Trophoblast cell (in vitro differentiated cells and primary cell): ENCODE measurements at regions not wholly inside any gene's neighbourhood (a gene's known extent, or its start where the extent isn't known, plus 50 kb on each side); places are given as distances from the start of the nearest gene placed in this dataset.

ENCODE experiments used
- DNase-seq, 2 donors: peaks; one replicate each; pipeline ENCODE4 v3.0.0-alpha.2; 2016
- H2AFZ ChIP-seq: 2 replicates; pipeline ENCODE4 v1.6.1; 2013; ENCODE audit warnings: low read length, moderate library complexity, mild to moderate bottlenecking; ENCODE audit not compliant: insufficient read depth, poor library complexity
- H2AK5ac ChIP-seq: 2 replicates; pipeline ENCODE4 v1.6.1; 2013; ENCODE audit warnings: mild to moderate bottlenecking, low read length
- H2BK120ac ChIP-seq: 2 replicates; pipeline ENCODE4 v1.6.1; 2013; ENCODE audit warnings: low read length, mild to moderate bottlenecking, moderate library complexity; ENCODE audit not compliant: insufficient read depth, poor library complexity
- H2BK12ac ChIP-seq: 2 replicates; pipeline ENCODE4 v1.6.1; 2013; ENCODE audit warnings: mild to moderate bottlenecking, low read length, moderate library complexity
- H2BK5ac ChIP-seq: 2 replicates; pipeline ENCODE4 v1.6.1; 2013; ENCODE audit warnings: low read length, low read depth, moderate library complexity, mild to moderate bottlenecking; ENCODE audit not compliant: poor library complexity
- H3K14ac ChIP-seq: 2 replicates; pipeline ENCODE4 v1.6.1; 2013; ENCODE audit warnings: mild to moderate bottlenecking, low read length
- H3K18ac ChIP-seq: 2 replicates; pipeline ENCODE4 v1.6.1; 2013; ENCODE audit warnings: mild to moderate bottlenecking, low read length
- H3K23ac ChIP-seq: 2 replicates; pipeline ENCODE4 v1.6.1; 2013; ENCODE audit warnings: low read length
- H3K27ac ChIP-seq: 2 replicates; pipeline ENCODE4 v1.5.1; 2013; ENCODE audit warnings: low read depth, mild to moderate bottlenecking, inconsistent platforms, low read length, moderate library complexity
- H3K27me3 ChIP-seq: 2 replicates; pipeline ENCODE4 v1.6.1; 2013; ENCODE audit warnings: inconsistent platforms, mild to moderate bottlenecking, low read length, moderate library complexity; ENCODE audit not compliant: insufficient read depth
- H3K36me3 ChIP-seq, 2 experiments: 1 replicate in 1 of 2; 2 replicates in 1 of 2; pipeline ENCODE4 v1.6.1; 2013; ENCODE audit warnings: low read length in 2 of 2, mild to moderate bottlenecking in 2 of 2, moderate library complexity in 1 of 2; ENCODE audit not compliant: insufficient read depth in 2 of 2, control insufficient read depth in 1 of 2
- H3K4ac ChIP-seq: 2 replicates; pipeline ENCODE4 v1.6.1; 2013; ENCODE audit warnings: low read depth, mild to moderate bottlenecking, low read length, moderate library complexity
- H3K4me1 ChIP-seq, 2 experiments: 1 replicate in 1 of 2; 2 replicates in 1 of 2; pipeline ENCODE4 v1.6.1; 2013; ENCODE audit warnings: low read length in 2 of 2, mild to moderate bottlenecking in 2 of 2, moderate library complexity in 1 of 2; ENCODE audit not compliant: insufficient read depth in 2 of 2, control insufficient read depth in 1 of 2
- H3K4me2 ChIP-seq: 2 replicates; pipeline ENCODE4 v1.6.1; 2013; ENCODE audit warnings: inconsistent platforms, mild to moderate bottlenecking, low read length, moderate library complexity
- H3K4me3 ChIP-seq: 2 replicates; pipeline ENCODE4 v1.5.1; 2013; ENCODE audit warnings: mild to moderate bottlenecking, low read depth, low read length, inconsistent platforms
- H3K79me1 ChIP-seq: one replicate; pipeline ENCODE4 v1.6.1; 2013; ENCODE audit warnings: low read length
- H3K79me2 ChIP-seq: 2 replicates; pipeline ENCODE4 v1.6.1; 2013; ENCODE audit warnings: low read length, mild to moderate bottlenecking; ENCODE audit not compliant: control insufficient read depth, insufficient read depth, poor library complexity
- H3K9ac ChIP-seq: 2 replicates; pipeline ENCODE4 v1.6.1; 2013; ENCODE audit warnings: mild to moderate bottlenecking, low read length
- H3K9me3 ChIP-seq: 2 replicates; pipeline ENCODE4 v1.6.1; 2013; ENCODE audit warnings: low read depth, mild to moderate bottlenecking, control low read depth, inconsistent platforms, low read length; ENCODE audit not compliant: insufficient read depth
- H4K12ac ChIP-seq: 2 replicates; pipeline ENCODE4 v1.6.1; 2013; ENCODE audit warnings: low read depth, mild to moderate bottlenecking, low read length, moderate library complexity
- H4K8ac ChIP-seq: 2 replicates; pipeline ENCODE4 v1.6.1; 2013; ENCODE audit warnings: low read depth, mild to moderate bottlenecking, low read length, moderate library complexity
- H4K91ac ChIP-seq: one replicate; pipeline ENCODE4 v1.6.1; 2013; ENCODE audit warnings: low read depth, mild to moderate bottlenecking, low read length, moderate library complexity
- WGBS: extraction: QIAGEN DNeasy Blood & Tissue Kit; methylation state at CpG from one replicate; pipeline ENCODE4 v1.1.7; 2013; ENCODE audit warnings: missing lambda C conversion rate; ENCODE audit not compliant: insufficient read length, insufficient coverage; ENCODE audit errors: extremely low coverage; 5-methylcytosine and 5-hydroxymethylcytosine counted together

DNA sequence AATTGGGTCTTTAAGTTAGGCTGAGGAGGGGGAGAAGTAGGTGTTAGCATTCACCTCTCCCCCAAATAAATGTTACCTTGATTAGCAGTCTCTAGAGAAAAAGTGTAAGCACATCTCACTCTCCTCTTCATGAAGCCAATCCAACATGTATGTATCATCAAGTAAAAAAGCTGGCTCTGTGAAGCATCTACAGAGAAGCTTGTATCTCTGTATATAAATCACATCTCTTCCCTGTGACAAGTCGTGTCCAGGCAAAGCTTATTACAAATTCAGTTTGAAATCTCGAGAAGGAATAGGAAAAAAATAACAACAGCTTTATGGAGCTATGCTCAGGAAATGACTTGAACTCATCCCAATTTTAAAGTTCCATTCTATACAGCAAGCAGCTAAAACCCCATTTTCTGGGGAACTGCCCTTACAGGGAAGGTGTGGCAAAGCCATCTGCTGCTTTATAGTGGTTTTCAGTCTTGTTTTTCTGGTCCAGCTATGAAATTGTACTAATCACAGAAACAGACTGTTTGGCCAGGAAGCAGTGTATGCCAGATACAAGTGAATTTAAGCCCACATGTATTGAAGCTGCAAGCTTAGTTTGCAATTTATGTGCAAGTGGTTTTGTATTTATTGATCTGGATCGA is 313.3 kb upstream of the NOCT start:
- no peak for DNase-seq
- Histone ChIP-seq H4K8ac (no peak overlapping the region), H3K4ac (no peak overlapping the region), H2BK5ac (no peak overlapping the region), H3K9ac (no peak overlapping the region), H3K4me2 (no peak overlapping the region), H4K12ac (no peak overlapping the region), H3K27ac (no peak overlapping the region), H3K18ac (no peak overlapping the region), H3K79me2 (no peaks in the 10 kb centered on the region), H3K9me3 (no peaks in the 10 kb centered on the region), H4K91ac (no peak overlapping the region), H3K79me1 (no peaks in the 10 kb centered on the region), H2AK5ac (no peak overlapping the region), H3K36me3 (no peaks in the 10 kb centered on the region), H3K23ac (no peak overlapping the region), H3K4me3 (no peak overlapping the region), H2AFZ (no peak overlapping the region), H2BK12ac (no peak overlapping the region), H3K4me1 (no peaks in the 10 kb centered on the region), H3K27me3 (no peaks in the 10 kb centered on the region), H3K14ac (no peak overlapping the region), H2BK120ac (no peak overlapping the region)
- no CpG with 5 or more reads among the region's 3 CpGs for WGBS

DNA sequence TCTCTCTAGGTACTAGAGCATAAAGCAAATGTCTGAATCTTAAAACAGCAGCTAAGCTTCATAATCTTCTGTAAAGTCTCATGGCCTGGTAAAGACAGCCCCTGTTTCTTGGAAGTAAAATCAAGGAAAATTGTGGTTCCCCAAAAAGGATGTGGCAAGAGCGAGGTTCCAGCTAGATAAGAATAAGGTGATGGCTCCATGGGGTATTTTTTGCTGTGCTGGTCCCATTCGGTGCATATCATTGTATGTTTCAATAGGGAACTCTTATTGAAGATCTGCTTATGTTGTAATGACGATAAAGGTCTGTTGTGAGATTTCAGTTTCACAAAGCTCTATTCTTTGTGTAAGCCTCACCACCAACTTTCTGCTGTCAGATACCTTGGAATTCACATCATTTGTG is 316.9 kb upstream of the NOCT start:
- Histone ChIP-seq H4K91ac (no peak overlapping the region), H3K4ac (no peak overlapping the region), H3K79me1 (no peaks in the 10 kb centered on the region), H3K9ac (no peak overlapping the region), H3K9me3 (no peaks in the 10 kb centered on the region), H3K4me1 (no peaks in the 10 kb centered on the region), H2AFZ (no peak overlapping the region), H3K4me2 (no peak overlapping the region), H3K36me3 (no peaks in the 10 kb centered on the region), H4K12ac (no peak overlapping the region), H4K8ac (no peak overlapping the region), H2BK5ac (no peak overlapping the region), H2BK12ac (no peak overlapping the region), H3K23ac (no peak overlapping the region), H3K14ac (no peak overlapping the region), H2AK5ac (no peak overlapping the region), H3K4me3 (no peak overlapping the region), H2BK120ac (no peak overlapping the region), H3K27me3 (no peaks in the 10 kb centered on the region), H3K79me2 (no peaks in the 10 kb centered on the region), H3K27ac (no peak overlapping the region), H3K18ac (no peak overlapping the region)
- no peak for DNase-seq
- no CpG with 5 or more reads among the region's 3 CpGs for WGBS

DNA sequence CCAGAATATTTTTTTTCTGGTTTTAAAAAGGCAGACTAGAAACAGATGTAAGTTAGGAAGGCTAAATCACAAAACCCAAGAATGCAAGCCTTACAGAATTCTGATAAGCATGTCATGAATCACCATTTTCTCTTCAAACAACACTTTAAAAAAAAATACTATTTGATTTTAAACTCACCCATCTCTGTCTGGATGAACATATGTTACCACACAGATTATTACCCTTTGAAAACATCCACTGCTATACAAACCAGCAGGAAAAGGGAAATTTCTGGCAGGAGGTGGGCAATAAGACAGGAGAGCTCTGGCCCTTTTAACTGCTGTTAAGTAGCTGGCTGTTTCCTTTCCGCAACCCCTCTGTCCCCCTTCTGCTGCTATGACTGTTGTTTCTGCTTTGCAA is 317.7 kb upstream of the NOCT start:
- Histone ChIP-seq H3K4me2 (no peak overlapping the region), H3K23ac (no peak overlapping the region), H2AK5ac (no peak overlapping the region), H3K9ac (no peak overlapping the region), H3K27me3 (no peaks in the 10 kb centered on the region), H3K4me1 (no peaks in the 10 kb centered on the region), H4K91ac (no peak overlapping the region), H3K14ac (no peak overlapping the region), H3K4ac (no peak overlapping the region), H2BK12ac (no peak overlapping the region), H3K4me3 (no peak overlapping the region), H3K27ac (no peak overlapping the region), H2AFZ (no peak overlapping the region), H4K8ac (no peak overlapping the region), H3K18ac (no peak overlapping the region), H2BK120ac (no peak overlapping the region), H3K79me1 (no peaks in the 10 kb centered on the region), H3K9me3 (no peaks in the 10 kb centered on the region), H4K12ac (no peak overlapping the region), H3K36me3 (no peaks in the 10 kb centered on the region), H2BK5ac (no peak overlapping the region), H3K79me2 (no peaks in the 10 kb centered on the region)
- WGBS, result no CpG with 5 or more reads among the region's 1 CpG
- no peak for DNase-seq

- H3K9ac ChIP-seq, result no peak overlapping the region
- H3K4me3 ChIP-seq, result no peak overlapping the region
- no peak overlapping the region for H2BK5ac ChIP-seq
- H3K4me1 ChIP-seq, result no peaks in the 10 kb centered on the region
- H3K27me3 ChIP-seq, result no peaks in the 10 kb centered on the region
- H3K27ac ChIP-seq, result no peak overlapping the region
- no peaks in the 10 kb centered on the region for H3K79me2 ChIP-seq
- H3K4me2 ChIP-seq, result no peak overlapping the region
- no peak overlapping the region for H4K12ac ChIP-seq
- no peak overlapping the region for H3K23ac ChIP-seq
- DNase-seq, result no peak
- H2BK120ac ChIP-seq, result no peak overlapping the region
- H3K14ac ChIP-seq, result no peak overlapping the region
- no peak overlapping the region for H2AK5ac ChIP-seq
- H4K8ac ChIP-seq, result no peak overlapping the region
- H3K36me3 ChIP-seq, result no peaks in the 10 kb centered on the region
- no peak overlapping the region for H4K91ac ChIP-seq
- H3K9me3 ChIP-seq, result no peaks in the 10 kb centered on the region
- no peak overlapping the region for H2BK12ac ChIP-seq
- H3K4ac ChIP-seq, result no peak overlapping the region
- no peak overlapping the region for H2AFZ ChIP-seq
- H3K18ac ChIP-seq, result no peak overlapping the region
- no CpG with 5 or more reads among the region's 8 CpGs for WGBS
- no peaks in the 10 kb centered on the region for H3K79me1 ChIP-seq
Observed at GRCh38 chr4:138696771-138697170, 318.8 kb upstream of the NOCT start.
